GM04503 (cell line): ENCODE measurements at regions not wholly inside any gene's neighbourhood (a gene's known extent, or its start where the extent isn't known, plus 50 kb on each side); places are given as distances from the start of the nearest gene placed in this dataset.

ENCODE experiments used
- DNase-seq: peaks from one replicate; pipeline ENCODE4 v3.0.0-alpha.2; 2012; ENCODE audit warnings: low read depth

DNA sequence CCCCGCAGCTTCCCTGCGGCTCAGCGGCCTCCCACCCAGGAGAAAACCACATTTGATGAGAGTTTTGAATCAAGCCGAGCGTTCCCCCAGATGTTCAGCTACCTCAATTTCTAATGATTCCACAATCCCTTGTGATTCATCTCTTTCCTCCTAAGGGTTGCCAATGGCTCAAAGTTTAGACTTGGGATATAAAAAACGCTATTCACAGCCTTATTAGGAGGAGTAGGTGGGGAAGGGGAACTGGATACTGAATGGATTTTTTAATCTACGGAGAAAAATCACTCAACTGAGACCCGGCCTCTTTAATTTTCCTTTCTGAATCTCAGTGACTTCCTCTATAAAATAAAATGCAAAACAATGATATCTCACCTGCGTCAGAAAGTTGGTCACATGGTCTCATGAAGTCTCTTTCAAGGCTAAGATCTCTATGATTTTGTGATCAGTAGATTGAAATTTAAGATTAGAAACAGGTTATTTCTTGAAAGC, 192.6 kb upstream of the TCF4 start:
- DNase-seq, result no peak

DNA sequence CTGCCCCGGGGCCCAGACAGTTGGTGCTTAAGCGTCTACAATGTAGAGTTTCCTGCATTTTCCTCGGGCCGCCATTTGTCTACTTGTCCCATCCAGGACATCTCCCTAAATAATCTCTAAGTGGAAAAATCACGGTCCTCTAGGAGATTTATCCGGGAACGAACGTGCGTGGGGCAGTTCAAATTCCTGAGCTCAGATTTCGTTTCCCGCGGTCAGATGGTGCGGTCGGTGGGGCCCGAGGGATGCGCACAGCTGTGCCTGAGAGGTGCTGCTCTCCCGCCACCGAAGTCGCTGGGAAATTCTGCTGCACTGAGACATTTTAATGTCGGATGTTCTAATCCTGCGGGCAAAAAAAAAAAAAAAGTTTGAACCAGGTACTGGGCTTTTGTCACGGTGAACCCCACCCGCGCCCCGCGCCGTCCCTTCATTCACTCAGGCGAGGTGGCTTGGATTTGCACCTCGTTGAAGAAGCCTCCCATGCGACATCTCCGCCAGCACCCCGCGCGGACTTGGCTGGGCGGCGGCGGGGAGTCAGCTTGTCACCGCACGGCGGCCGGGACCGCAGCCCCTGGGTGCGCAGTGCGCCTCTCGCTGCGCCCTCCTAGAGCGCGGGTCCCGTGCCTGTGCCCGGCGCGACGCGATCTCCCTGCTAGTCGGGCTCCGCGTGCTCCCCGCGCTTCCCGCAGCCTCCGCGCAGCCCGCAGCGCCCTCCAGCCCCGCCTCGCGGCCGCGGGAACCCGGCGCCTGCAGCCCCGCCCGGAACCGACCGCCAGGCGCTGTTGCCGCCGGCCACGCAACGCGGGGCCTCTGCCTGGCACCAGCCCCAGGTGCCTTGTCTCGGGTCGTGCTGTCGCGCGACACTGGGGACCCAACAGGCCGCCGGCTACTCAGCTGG, 191.9 kb upstream of the TCF4 start:
- no peak for DNase-seq

DNA sequence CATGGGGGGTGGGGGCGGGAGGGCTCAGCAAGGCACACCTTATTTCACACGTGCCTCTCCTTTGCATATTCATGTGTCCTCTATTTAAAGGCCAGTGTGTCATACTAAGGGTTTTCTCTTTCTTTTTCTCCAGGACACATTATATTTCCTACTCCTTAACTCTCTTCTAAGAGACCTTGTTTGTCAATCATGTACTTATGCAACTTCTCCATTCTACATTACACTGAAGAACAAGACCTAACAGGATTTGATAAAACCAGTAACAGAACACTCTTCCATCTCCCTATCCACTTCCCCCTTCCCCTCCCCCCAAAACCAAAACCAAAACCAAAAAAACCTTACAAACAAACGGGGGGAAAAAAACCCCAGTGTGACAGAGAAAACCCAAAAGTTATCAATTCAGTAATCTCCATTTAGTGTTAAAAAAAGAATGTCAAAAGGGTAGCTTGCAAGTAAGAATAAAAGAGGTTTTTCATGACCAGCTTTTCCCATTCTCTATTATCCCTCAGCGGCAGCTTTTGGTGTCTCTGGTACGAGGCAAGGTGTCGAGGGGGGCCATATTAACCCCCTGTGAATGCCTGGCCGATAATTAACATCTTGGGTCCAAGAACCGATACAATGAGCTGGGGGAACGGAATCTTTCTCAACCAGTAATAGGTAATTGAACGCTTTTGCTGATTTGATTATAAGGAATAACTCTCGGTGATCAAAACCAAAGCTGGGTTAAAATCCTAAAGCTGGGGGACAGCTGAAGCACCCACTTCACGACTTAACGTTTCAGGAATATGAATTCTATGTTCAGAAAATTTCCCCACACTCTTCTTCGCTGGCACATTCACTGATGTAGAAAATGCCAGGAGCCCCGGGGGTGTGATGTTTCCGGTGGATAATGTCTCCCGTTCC, 191.0 kb upstream of the TCF4 start:
- DNase-seq, result no peak

DNA sequence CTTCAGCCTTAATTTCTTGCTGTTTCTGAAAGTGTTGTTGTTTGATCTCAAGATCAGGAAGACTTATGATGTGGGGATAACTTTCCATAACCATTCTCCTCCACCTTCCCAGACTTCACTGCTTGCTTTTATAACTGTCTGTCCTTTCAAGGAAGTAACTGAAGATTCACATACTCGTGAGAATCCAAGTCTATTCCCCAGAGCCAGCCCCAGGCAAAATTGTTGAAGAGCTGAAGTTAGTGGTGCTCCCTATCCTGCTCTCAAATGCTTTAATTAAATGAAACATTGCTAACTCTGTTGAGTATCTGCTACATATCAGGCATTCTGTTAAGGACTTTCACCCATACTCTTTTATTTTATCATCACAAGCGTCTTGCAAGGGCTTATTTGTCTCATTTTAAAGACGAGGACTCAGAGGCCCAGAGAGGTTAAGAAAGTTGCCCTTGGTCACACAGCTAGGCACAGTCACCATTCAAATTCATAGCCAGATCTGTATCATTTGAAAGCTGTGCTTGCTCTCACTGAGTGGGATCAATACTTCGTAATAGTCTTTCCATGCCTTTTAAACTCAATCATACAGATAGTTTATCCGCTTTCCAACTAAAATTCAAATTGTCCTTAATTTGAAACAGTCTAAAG, 189.8 kb upstream of the TCF4 start:
- no peak for DNase-seq

DNA sequence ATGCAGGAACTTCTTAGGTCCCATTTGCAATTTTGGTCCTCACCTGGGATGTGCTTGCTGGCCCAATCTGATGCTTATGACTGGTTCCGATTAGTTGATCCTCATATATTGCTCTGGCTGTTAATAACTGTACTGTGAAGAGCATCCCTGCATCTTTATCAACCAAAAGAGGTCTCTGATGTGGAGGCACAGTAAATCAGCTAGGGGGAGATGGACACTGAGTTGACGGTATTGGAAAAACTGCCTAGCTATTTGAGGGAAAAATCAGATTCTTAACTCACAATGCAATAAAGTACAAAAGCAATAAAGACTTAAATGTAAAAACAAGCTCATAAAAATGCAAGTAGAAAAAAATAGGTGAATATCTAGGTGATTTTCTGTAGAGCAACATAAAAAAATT, 188.0 kb upstream of the TCF4 start:
- DNase-seq, result no peak

DNA sequence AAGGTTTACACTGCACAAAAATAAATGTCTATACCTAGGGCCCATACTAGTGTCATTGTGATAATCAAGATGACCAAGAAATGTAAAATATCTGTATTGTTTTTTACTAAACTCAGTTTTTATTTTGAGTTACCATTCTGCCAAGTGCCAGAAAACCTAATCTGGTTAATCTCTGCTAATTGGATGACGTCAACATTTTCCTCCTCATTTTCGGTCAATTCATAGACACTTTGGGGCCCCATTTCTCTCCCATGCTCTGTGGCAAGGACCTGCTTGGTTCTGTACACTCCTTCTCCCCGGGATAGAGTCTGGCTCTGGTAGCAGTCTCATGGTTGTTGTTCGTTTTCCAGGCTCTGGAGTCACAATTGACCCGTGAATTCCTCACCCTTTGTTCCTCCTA, 186.5 kb upstream of the TCF4 start:
- DNase-seq, result no peak

DNA sequence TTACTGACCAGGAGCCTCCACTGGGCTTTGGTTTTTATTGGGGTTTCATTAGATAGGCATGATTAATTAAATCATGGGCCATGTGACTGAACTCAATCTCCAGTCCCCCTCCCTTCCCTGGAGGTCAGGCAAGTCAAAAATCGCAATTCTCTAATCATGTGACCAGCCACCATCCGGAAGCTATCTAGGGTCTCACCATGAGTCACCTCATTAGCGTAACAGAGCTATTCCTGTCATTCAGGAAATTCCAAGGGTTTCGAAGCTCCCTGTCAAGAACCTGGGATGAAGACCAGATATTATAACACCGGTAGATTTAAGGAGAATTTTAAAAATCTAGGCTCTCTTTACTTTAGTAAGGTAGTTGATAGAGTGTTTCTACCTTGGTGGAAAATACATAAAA, 180.3 kb upstream of the TCF4 start:
- DNase-seq, result no peak

DNA sequence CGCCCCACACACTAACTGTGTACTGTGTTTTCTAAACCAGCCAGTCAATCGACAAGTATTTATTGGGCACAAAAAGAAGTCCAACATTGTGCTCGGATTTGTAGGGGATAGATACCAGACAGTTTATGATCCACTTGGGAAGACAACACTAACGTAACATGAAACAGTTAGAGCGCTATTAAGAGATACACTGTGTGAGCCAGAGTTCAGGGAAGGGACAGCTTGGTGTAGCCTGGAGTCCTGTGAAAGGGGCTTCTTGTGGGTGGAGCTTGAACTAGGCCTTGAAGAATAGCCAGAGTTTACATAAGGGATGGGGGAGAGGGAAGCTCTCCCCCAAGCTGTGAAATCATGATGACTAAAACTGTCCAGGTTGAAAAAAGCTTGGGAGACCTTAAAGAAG, 176.4 kb upstream of the TCF4 start:
- DNase-seq, result no peak

DNA sequence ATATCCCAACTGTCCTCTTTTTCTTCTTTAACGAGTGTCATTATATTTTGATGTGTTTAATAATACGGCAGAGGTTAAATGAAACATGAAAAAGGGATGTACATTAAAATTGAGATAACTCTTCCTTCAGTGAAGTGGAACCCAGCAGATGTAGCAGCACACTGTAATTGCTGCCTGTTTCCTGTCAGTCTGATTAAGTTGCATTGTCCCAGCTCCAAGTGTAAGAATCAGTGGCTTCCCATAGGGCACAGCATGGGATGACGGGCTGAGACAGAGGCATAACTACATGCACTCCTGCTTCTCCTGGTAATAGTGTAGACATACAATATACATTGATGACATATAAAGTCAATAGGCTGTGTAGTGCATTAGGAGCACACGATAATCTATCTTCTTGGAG, 175.8 kb upstream of the TCF4 start:
- DNase-seq, result no peak

DNA sequence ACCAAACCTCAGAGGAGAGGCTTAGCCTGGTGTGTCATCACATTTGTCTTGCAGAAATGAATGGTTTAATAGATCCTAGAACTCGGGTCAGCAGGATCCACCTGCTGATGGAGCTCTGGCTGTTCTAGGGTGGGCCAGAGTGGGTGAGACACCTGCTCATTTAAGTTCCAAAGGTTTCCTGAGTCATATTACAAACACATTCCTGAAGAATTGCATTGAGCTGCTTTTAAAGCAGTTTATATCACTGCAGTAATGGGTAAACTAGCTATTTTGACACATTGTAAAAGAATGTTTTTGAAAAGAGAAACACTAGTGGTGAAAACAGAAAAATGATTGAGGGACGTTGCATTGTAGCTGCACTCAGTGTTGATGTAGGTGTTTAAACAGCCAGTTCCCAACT, 175.3 kb upstream of the TCF4 start:
- no peak for DNase-seq

DNA sequence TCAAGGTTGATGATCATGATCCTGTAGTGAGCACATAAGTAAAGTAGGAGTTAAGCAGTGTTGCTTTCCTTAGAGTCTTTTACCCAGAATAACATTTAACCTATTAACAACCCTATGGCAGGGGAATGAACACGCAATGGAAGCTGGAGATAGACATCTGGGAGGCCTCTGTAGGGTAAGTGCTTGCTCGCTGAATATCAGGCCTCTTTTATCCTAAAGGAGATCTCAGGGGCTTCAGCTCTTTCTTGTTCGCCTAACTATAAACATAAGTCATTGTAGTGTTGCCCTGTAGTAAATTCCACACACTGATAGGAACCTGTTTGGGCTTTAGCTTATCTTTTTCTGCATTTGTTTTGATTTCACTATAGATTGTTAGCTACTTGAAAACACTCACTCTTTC, 174.4 kb upstream of the TCF4 start:
- DNase-seq, result no peak

DNA sequence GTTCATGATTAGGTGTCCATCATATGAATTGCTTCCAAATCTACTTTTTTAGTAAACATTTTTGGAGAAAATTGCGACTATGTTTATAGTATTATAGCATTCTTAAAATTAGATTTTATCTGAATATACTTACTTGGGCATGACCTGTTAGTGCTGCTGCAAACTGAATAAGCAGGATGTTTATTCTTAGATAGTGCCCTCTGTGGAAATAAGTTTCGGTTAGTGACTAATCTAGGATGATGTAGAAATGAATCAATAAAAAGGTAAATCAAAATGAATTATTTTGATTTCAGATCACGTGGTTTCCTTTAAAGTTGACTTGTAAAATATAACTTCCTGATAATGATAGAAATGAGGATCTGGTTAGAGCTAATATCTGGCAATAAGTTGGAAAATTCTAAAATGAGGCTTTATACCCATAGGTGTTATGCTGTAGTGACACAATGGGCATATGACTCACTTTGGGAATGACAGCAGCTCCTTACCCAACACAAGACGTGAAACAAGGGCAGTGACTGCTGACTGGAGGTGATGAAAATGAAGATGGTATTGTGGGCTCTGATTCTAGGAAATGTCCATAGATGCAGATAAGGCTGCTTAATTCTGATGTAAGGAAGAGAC, 165.8 kb upstream of the TCF4 start:
- no peak for DNase-seq

DNA sequence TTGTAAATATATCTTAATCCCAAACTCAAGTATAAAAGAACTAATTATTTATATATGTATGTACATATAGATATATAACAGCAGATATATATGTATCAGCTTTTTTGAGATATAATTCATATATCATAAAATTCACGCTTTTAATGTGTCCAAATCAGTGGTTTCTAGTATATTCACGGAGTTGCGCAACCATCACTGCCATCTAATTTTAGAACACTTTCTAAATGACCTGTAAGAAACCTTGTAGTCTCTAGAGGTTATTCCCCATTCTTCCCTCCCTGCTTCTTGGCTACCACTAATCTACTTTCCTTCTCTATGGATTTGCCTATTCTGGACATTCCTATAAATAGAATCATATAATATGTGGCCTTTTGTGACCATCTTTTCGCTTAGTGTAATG, 163.5 kb upstream of the TCF4 start:
- DNase-seq, result no peak

DNA sequence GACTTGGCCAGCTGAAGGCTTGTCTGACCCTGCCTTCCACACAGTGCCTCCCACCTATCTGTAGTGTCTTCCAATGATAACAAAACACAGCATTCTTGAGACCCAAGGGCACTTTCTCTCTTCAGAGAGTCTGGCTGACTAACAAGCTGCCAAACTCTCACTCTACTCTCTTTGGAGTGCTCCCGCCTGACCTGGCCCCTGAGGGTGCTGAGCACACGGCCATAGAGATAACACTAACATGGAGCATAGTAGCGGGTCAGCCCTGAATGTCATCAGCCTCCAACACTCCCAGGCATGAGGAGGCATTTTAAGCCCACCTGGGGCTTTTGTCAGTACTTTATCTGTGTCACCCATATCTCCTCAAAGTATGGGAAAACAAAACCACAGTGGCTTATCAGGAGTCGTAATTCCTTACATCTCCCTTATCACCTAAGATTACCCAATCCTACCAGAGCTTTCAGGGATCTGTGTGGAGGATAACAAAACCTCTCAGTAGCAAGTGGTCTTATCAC, 160.3 kb upstream of the TCF4 start:
- no peak for DNase-seq

DNA sequence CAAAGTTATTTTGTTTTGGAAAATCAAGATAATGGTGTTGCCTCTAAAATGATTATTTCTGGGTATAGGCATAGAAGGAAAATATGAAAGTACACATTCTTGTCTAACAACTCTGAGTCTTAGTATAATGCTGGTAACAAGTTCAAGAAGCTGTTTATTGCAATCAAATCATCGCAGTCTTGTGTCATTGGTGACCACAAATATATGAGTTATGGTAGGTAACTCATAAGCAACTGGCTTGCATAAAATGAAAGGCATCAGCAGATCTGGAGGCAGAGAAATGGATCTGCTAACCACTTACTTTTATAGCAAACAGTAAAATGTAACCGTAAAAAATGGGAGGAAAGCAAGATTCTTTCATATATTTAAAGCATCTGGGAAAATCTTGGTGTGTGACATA, 156.2 kb upstream of the TCF4 start:
- peak; percentile 29 for DNase-seq

DNA sequence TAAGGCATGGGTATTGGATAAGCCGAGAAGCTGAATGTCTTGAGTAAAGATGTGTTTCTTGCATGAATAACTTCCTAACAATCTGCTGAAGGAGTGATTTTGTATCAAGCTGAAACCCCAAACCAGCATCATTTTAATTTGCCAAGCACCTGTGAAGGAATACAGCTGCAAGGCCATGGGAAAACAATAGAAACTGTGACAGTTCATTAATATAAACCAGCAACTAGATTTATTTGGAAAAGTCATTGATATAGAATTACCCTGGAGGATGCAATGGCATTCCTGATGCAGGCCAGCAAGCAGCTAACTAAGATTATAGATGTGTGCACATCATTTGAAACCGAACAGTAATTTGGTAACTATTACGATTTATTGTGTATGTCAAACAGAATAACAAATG, 155.7 kb upstream of the TCF4 start:
- DNase-seq, result no peak

DNA sequence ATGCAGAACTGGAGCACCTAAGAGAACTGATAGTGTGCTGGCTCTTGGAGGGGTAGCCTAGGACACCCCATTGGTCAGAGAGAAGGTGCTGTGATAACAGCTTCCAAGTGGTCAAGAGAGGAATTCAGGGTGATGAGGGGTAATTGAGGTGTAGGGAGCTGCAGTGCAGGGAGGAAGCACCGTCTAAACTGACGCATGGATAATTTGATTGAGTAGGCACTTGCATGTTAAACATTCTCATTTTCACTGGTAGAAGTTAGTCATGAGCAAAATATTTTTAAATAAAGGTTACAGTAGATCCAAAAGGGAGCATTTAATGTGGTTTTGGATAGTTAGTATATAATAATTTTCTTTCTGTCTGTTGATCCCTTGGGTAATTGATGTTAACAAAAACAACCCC, 155.1 kb upstream of the TCF4 start:
- no peak for DNase-seq

DNA sequence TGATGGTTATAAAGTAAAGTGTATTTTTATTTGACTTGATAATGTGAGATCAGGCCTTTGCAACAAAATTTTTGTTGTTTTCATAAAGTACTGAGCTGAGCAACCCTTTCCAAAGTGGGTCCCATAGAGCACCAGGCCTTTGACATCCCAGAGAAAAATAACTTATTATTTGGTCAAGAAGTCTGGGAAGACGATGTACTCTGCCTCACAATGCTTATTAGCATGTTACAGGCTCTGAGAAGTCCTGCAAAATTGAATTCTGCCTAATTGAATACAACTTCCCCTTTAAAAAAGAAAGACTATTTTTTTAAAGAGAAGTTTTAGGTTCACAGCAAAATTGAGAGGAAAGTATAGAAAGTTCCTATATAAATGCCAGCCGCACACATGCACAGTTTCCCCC, 151.5 kb upstream of the TCF4 start:
- DNase-seq, result no peak

DNA sequence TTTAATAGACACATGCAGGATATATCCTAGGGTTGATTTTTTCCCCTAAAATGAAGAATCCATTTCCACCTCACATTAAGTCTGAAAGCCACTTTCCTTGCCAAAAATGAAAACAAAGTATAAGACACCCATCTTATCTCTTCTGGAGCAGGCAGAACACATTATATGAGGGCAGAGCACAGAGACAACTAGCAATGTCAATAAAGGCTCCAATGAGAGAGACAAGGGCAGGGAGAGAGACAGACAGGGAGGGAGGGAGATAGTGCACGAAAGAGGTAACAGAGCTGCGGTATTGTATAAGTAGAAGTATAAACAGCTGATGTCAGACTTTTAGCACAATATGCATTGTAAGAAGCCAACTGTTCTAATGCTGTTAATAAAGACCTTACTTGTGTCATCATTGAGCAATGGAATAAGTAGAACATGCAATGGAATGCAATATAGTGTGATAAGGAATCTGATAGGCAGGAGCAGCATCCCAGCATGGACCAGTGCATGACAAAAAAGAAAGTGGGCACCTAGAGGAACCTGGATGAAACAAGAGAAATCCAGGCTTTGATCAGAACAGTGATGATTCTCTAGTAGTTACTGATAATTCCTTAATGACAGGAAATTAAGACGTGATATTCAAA, 150.6 kb upstream of the TCF4 start:
- no peak for DNase-seq

DNA sequence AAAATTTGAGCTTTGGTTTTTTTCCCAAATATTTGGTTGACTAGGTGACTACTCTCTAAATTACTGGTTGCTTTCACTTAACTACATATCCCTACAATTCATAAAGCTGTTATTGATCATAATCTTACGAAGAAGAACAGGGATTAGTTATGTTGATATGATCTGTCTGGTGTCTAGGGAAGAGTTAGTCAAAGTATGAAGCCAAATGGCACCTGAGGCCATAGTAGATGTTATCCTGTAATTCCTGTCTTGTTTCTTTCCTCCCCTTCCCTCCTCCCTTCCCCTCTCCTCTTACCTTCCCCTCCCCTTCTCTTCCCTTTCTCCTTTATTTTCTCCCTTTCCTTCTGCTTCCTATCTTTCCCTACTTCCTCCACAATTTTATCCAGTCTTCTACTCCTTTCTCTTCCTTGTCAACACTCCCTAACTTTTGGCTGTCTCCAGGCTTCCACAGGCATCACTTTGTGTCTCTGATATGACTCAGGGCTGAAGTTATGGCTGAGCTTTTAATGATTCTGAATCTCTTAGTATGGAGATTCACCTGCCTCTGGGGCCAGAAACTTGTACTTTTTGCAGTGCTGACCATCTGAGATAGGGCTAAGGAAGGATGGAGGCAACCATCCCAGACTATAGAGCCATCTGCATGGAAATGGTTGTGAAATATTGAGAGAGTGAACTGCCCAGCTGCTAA, 149.9 kb upstream of the TCF4 start:
- DNase-seq, result no peak

DNA sequence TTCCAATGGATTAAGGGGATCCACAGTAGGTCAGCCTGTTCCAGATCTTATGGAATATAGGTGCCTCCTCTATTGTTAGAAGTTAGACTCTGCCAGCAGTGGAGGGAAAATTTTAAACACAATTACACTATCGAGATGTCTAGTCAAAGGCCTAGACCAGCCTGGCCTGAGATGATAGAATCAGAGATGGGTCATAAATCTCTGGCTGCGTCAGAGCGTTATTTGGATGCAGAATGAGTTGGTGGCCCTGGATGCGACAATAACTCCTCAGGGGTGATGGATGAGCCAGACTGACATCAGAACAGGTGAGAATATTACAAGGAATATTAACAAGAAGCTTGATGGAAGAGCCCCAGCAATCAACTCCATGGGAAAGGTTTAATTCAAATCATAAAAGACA, 149.3 kb upstream of the TCF4 start:
- DNase-seq, result no peak
